Mesenchymal stem cell (in vitro differentiated cells and primary cell): ENCODE measurements at regions not wholly inside any gene's neighbourhood (a gene's known extent, or its start where the extent isn't known, plus 50 kb on each side); places are given as distances from the start of the nearest gene placed in this dataset.
A peak's percentile ranks its signal among the peaks of the same experiment; 100 is the strongest.

ENCODE experiments used
- DNase-seq: peaks from one replicate; pipeline ENCODE4 v3.0.0-alpha.2; 2013
- H2AFZ ChIP-seq: one replicate; pipeline ENCODE4 v1.6.1; 2013; ENCODE audit warnings: low read depth, mild to moderate bottlenecking, control low read depth, inconsistent platforms, low read length, moderate library complexity
- H2AK5ac ChIP-seq: 2 replicates; pipeline ENCODE4 v1.6.1; 2013; ENCODE audit warnings: low read length, moderate library complexity, mild to moderate bottlenecking, inconsistent platforms; ENCODE audit not compliant: severe bottlenecking
- H2BK120ac ChIP-seq: one replicate; pipeline ENCODE4 v1.6.1; 2013; ENCODE audit warnings: low read depth, mild to moderate bottlenecking, inconsistent platforms, low read length, moderate library complexity
- H2BK12ac ChIP-seq, 2 experiments: one replicate each; pipeline ENCODE4 v1.6.1; 2013; ENCODE audit warnings: inconsistent platforms in 2 of 2, low read length in 2 of 2, mild to moderate bottlenecking in 2 of 2, moderate library complexity in 2 of 2, control low read depth in 1 of 2
- H2BK15ac ChIP-seq: one replicate; pipeline ENCODE4 v1.6.1; 2013; ENCODE audit warnings: mild to moderate bottlenecking, low read depth, inconsistent platforms; ENCODE audit not compliant: poor library complexity, severe bottlenecking
- H2BK5ac ChIP-seq: 2 replicates; pipeline ENCODE4 v1.6.1; 2013; ENCODE audit warnings: low read depth, mild to moderate bottlenecking, low read length, control low read depth, inconsistent platforms; ENCODE audit not compliant: poor library complexity, severe bottlenecking
- H3K14ac ChIP-seq, 2 experiments: one replicate each; pipeline ENCODE4 v1.6.1; 2013; ENCODE audit warnings: inconsistent platforms in 2 of 2, low read length in 2 of 2, control low read depth in 1 of 2, mild to moderate bottlenecking in 1 of 2, moderate library complexity in 1 of 2
- H3K18ac ChIP-seq, 2 experiments: one replicate each; pipeline ENCODE4 v1.6.1; 2013; ENCODE audit warnings: inconsistent platforms in 2 of 2, low read length in 2 of 2, control low read depth in 1 of 2, low read depth in 1 of 2, mild to moderate bottlenecking in 1 of 2
- H3K23ac ChIP-seq, 2 experiments: one replicate each; pipeline ENCODE4 v1.6.1; 2013; ENCODE audit warnings: inconsistent platforms in 2 of 2, low read length in 2 of 2, mild to moderate bottlenecking in 2 of 2, moderate library complexity in 2 of 2, control low read depth in 1 of 2
- H3K27ac ChIP-seq: 2 replicates; pipeline ENCODE4 v1.5.1; 2013; ENCODE audit warnings: mild to moderate bottlenecking, moderate library complexity, low read length, control low read depth, inconsistent platforms; ENCODE audit not compliant: poor library complexity, severe bottlenecking
- H3K27me3 ChIP-seq, 2 experiments: 2 replicates each; pipeline versions ENCODE4 v1.6.1 to v1.7.0; 2013; ENCODE audit warnings: low read length in 2 of 2, mild to moderate bottlenecking in 2 of 2, moderate library complexity in 2 of 2, control low read depth in 1 of 2, inconsistent platforms in 1 of 2; ENCODE audit not compliant: control insufficient read depth in 1 of 2, insufficient read depth in 1 of 2
- H3K36me3 ChIP-seq, 2 experiments: 2 replicates each; pipeline versions ENCODE4 v1.6.1 to v1.7.0; 2013; ENCODE audit warnings: low read length in 2 of 2, control low read depth in 1 of 2, inconsistent platforms in 1 of 2, low read depth in 1 of 2, mild to moderate bottlenecking in 1 of 2; ENCODE audit not compliant: insufficient read depth in 2 of 2, control insufficient read depth in 1 of 2
- H3K4ac ChIP-seq, 2 experiments: one replicate each; pipeline ENCODE4 v1.6.1; 2013; ENCODE audit warnings: inconsistent platforms in 2 of 2, low read length in 2 of 2, mild to moderate bottlenecking in 2 of 2, moderate library complexity in 2 of 2, control low read depth in 1 of 2, low read depth in 1 of 2
- H3K4me1 ChIP-seq: 2 replicates; pipeline ENCODE4 v1.6.1; 2013; ENCODE audit warnings: low read depth, low read length, control low read depth; ENCODE audit not compliant: control insufficient read depth, insufficient read depth
- H3K4me2 ChIP-seq: 2 replicates; pipeline ENCODE4 v1.6.1; 2013; ENCODE audit warnings: low read length, mild to moderate bottlenecking, inconsistent platforms; ENCODE audit not compliant: poor library complexity, severe bottlenecking
- H3K4me3 ChIP-seq, 2 experiments: 2 replicates each; pipeline versions ENCODE4 v1.5.1 to v1.7.0; 2013; ENCODE audit warnings: low read length in 2 of 2, mild to moderate bottlenecking in 2 of 2, control low read depth in 1 of 2, low read depth in 1 of 2; ENCODE audit not compliant: insufficient read depth in 1 of 2
- H3K79me1 ChIP-seq: replicated peaks from 2 replicates; pipeline ENCODE4 v1.6.1; 2013; ENCODE audit warnings: mild to moderate bottlenecking, control low read depth, low read length, inconsistent platforms; ENCODE audit not compliant: poor library complexity, severe bottlenecking
- H3K9ac ChIP-seq: 2 replicates; pipeline ENCODE4 v1.7.0; 2013; ENCODE audit warnings: mild to moderate bottlenecking, low read length, moderate library complexity
- H3K9me3 ChIP-seq: 2 replicates; pipeline ENCODE4 v1.7.0; 2013; ENCODE audit warnings: mild to moderate bottlenecking, low read length; ENCODE audit not compliant: control insufficient read depth
- H4K8ac ChIP-seq: one replicate; pipeline ENCODE4 v1.6.1; 2013; ENCODE audit warnings: inconsistent platforms, mild to moderate bottlenecking, low read length, moderate library complexity
- H4K91ac ChIP-seq: one replicate; pipeline ENCODE4 v1.6.1; 2013; ENCODE audit warnings: mild to moderate bottlenecking, low read length, inconsistent platforms
- WGBS: methylation state at CpG from one replicate; pipeline ENCODE4 v1.1.7; 2013; ENCODE audit warnings: mixed read lengths; 5-methylcytosine and 5-hydroxymethylcytosine counted together

DNA sequence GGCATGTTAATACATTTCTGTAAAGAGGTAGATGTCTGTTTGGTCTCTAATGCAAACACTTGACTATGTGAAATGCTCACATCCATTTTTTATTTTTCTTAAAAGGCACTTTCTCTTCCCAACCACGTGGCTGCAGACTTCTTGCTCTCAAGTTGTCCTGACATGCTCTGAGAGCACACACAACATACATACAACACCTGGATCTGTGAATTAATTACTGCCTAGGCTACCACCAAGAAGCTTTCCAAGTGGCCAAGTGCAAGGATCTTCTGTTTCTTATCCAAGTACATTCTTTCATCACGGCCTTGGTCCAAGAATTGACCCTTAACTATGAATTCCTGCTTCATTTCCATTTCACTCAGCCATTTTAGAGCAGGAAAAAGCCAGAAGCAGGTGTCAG is 110.8 kb downstream of the SPRY1 start:
- Histone ChIP-seq H3K4me1 (peaks cover 6% of the 10 kb centered on the region), H2BK120ac (no peak overlapping the region), H2BK15ac (no peak overlapping the region), H4K8ac (no peak overlapping the region), H2AK5ac (no peak overlapping the region), H3K27me3 (peaks cover 0 to 5% of the 10 kb centered on the region in 2 experiments), H2BK5ac (no peak overlapping the region), H3K23ac (no peak overlapping the region), H4K91ac (no peak overlapping the region), H3K4me3 (no peak overlapping the region), H3K79me1 (no peaks in the 10 kb centered on the region), H3K9ac (no peak overlapping the region), H2BK12ac (no peak overlapping the region), H3K36me3 (no peaks in the 10 kb centered on the region), H3K27ac (no peak overlapping the region), H2AFZ (no peak overlapping the region), H3K4me2 (no peak overlapping the region), H3K14ac (no peak overlapping the region), H3K4ac (no peak overlapping the region), H3K9me3 (no peaks in the 10 kb centered on the region), H3K18ac (no peak overlapping the region)
- 75% methylated on average over 2 of the region's 2 CpGs for WGBS
- no peak for DNase-seq

DNA sequence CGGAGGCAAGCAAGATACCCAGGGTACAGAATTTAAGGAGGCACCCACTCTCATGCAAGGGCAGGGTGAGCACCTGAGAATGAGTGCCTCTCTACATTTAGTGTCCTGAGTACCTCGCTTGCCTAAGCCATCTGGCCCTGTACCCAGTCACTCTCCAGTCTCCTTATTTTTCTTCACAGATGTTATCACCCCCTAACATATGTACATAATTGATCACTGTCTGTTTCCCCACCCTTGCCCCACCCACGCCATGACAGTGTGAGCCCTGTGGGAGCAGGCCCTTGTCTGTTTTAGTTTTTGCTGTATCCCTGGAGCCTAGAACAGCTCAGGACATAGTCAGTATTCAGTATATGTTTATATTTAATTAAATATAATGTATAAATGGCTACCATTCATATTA is 113.6 kb downstream of the SPRY1 start:
- Histone ChIP-seq H4K91ac (no peak overlapping the region), H3K4me2 (no peak overlapping the region), H3K9ac (no peak overlapping the region), H3K14ac (no peak overlapping the region), H2BK120ac (no peak overlapping the region), H4K8ac (no peak overlapping the region), H3K4me1 (peaks cover 6% of the 10 kb centered on the region), H3K23ac (no peak overlapping the region), H3K18ac (no peak overlapping the region), H3K9me3 (no peaks in the 10 kb centered on the region), H3K27me3 (peaks cover 0 to 5% of the 10 kb centered on the region in 2 experiments), H3K79me1 (no peaks in the 10 kb centered on the region), H2BK15ac (no peak overlapping the region), H2AK5ac (no peak overlapping the region), H3K36me3 (no peaks in the 10 kb centered on the region), H2BK5ac (no peak overlapping the region), H3K27ac (no peak overlapping the region), H3K4ac (no peak overlapping the region), H3K4me3 (no peak overlapping the region), H2AFZ (no peak overlapping the region), H2BK12ac (no peak overlapping the region)
- WGBS: 96% methylated on average over 3 of the region's 3 CpGs
- no peak for DNase-seq

DNA sequence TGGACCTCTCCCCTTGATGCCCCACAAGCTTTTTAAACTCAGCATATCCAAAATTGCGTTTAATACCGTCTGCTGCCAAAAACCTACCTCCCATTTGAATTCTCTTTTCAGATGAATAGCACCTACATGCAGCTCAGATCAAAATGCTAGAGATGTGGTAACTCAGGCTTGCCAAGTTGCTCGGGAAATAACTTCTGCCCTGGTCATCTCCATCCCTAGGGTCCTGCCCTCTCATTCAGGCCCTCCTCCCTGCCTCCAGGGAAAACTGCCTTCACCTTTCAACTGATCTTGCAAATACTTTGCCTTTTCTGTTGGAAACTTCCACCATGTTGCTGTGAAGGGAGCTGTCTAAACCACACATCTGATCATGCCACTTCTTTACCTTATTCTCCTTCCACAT is 114.1 kb downstream of the SPRY1 start:
- no peak overlapping the region for H3K27ac ChIP-seq

DNA sequence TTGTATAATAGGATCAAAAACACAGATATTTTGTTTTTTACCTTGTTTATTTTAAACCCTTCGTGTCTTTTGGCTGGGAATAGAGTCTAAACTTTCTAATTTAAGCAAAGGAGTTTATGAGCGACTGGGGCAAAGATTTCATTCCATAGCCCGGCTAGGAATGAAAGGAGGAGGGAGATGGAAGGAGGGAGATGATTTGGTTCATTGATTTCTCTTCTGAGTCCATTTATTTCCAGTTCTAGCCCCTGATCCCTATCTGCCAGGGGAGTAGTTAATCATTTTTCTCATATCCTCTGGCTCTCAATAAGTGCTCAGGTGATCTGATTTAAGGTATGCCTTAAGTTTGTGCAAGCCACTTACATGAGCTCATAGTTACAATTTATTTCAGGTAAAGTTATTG is 120.0 kb downstream of the SPRY1 start:
- H3K4me3 ChIP-seq: no peak overlapping the region
- no peaks in the 10 kb centered on the region for H3K9me3 ChIP-seq
- H3K4me1 ChIP-seq: peaks cover 2% of the 10 kb centered on the region
- no peak overlapping the region for H3K4me2 ChIP-seq
- H2BK5ac ChIP-seq: no peak overlapping the region
- no peak overlapping the region for H2AK5ac ChIP-seq
- no peak overlapping the region for H3K14ac ChIP-seq
- H3K9ac ChIP-seq: no peak overlapping the region
- no peak overlapping the region for H3K23ac ChIP-seq
- no peak overlapping the region for H2AFZ ChIP-seq
- H2BK12ac ChIP-seq: no peak overlapping the region
- no peak overlapping the region for H4K8ac ChIP-seq
- H3K18ac ChIP-seq: no peak overlapping the region
- WGBS: 52% methylated on average over 3 of the region's 3 CpGs
- peak overlapping the region; percentile 10 for H3K27ac ChIP-seq
- no peaks in the 10 kb centered on the region for H3K36me3 ChIP-seq
- H4K91ac ChIP-seq: no peak overlapping the region
- no peak overlapping the region for H2BK120ac ChIP-seq
- H3K27me3 ChIP-seq: no peaks in the 10 kb centered on the region
- no peaks in the 10 kb centered on the region for H3K79me1 ChIP-seq
- no peak overlapping the region for H2BK15ac ChIP-seq
- H3K4ac ChIP-seq: no peak overlapping the region
- DNase-seq: no peak

More for the DNA sequence above, 114.1 kb downstream of the SPRY1 start:
- no peak overlapping the region for H2BK5ac ChIP-seq
- WGBS: 88% methylated on average over 3 of the region's 3 CpGs
- H3K4ac ChIP-seq: no peak overlapping the region
- no peaks in the 10 kb centered on the region for H3K36me3 ChIP-seq
- no peak overlapping the region for H4K8ac ChIP-seq
- no peak overlapping the region for H2BK120ac ChIP-seq
- no peak for DNase-seq
- no peaks in the 10 kb centered on the region for H3K9me3 ChIP-seq
- H2AK5ac ChIP-seq: no peak overlapping the region
- H4K91ac ChIP-seq: no peak overlapping the region
- H3K4me3 ChIP-seq: no peak overlapping the region
- H3K23ac ChIP-seq: no peak overlapping the region
- H3K79me1 ChIP-seq: no peaks in the 10 kb centered on the region
- H3K4me2 ChIP-seq: no peak overlapping the region
- H3K14ac ChIP-seq: no peak overlapping the region
- H2BK12ac ChIP-seq: no peak overlapping the region
- no peak overlapping the region for H2BK15ac ChIP-seq
- H3K27me3 ChIP-seq: peaks cover 0 to 5% of the 10 kb centered on the region in 2 experiments
- no peak overlapping the region for H3K18ac ChIP-seq
- no peak overlapping the region for H3K9ac ChIP-seq
- H3K4me1 ChIP-seq: peaks cover 6% of the 10 kb centered on the region
- H2AFZ ChIP-seq: no peak overlapping the region
